Left ventricle myocardium inferior (tissue), 1 donor: ENCODE measurements at regions not wholly inside any gene's neighbourhood (a gene's known extent, or its start where the extent isn't known, plus 50 kb on each side); places are given as distances from the start of the nearest gene placed in this dataset.

Experiments
- DNase-seq: peaks from one replicate; pipeline ENCODE4 v3.0.0-alpha.2; 2020
- H3K27ac ChIP-seq: fragments of 200-600 bp; replicated peaks from 2 replicates; pipeline ENCODE4 v1.8.0; 2021
- H3K27me3 ChIP-seq: fragments of 200-600 bp; 2 replicates; pipeline ENCODE4 v1.8.0; 2021; ENCODE audit warnings: low read depth
- H3K36me3 ChIP-seq: fragments of 200-600 bp; 2 replicates; pipeline ENCODE4 v1.8.0; 2021
- H3K4me1 ChIP-seq: fragments of 200-600 bp; 2 replicates; pipeline ENCODE4 v1.8.0; 2021
- H3K4me3 ChIP-seq: fragments of 200-600 bp; 2 replicates; pipeline ENCODE4 v1.8.0; 2021; ENCODE audit warnings: mild to moderate bottlenecking, moderate library complexity
- H3K9me3 ChIP-seq: fragments of 200-600 bp; replicated peaks from 2 replicates; pipeline ENCODE4 v1.8.0; 2021
- intact Hi-C: fragments of 100-400 bp; cut with micrococcal nuclease; formaldehyde crosslinking; loops from one replicate; pipeline ENCODE4 v1.11.0; 2022
- TF ChIP-seq, protein P1 (sequence below): fragments of 200-600 bp; IDR thresholded peaks from 2 replicates; pipeline ENCODE4 v1.8.0; 2021; ENCODE audit warnings: antibody characterized with exemption, mild to moderate bottlenecking, borderline replicate concordance
- donor health status: DM: no; HTN: yes; CAD: no; lungs with severe emphysema.

DNA sequence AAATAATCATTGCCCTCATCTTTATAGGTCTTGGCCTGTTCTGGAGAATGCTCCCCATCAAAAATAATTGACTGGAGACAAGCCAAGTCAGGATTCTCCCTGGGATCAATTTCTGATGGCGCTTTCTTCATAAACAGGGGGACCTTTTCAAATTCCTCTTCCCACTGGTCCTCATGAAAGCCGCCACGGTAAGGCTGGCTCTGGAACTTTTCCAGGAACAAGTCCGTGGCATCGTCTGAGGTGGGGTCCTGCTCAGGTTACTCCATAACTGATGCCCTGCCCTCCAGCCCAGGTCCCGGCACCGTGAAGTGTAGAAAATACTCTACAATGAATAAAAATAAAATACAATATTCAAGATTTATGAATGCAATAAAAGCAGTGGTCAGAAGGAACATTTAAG lies 79.4 kb upstream of the IGFBP3 start:
- H3K27me3 ChIP-seq: no peaks in the 10 kb centered on the region
- H3K4me1 ChIP-seq: no peaks in the 10 kb centered on the region
- intact Hi-C loops: no loop called here
- H3K4me3 ChIP-seq: no peak overlapping the region
- H3K36me3 ChIP-seq: no peaks in the 10 kb centered on the region
- no peak for DNase-seq
- TF ChIP-seq, protein P1, sequence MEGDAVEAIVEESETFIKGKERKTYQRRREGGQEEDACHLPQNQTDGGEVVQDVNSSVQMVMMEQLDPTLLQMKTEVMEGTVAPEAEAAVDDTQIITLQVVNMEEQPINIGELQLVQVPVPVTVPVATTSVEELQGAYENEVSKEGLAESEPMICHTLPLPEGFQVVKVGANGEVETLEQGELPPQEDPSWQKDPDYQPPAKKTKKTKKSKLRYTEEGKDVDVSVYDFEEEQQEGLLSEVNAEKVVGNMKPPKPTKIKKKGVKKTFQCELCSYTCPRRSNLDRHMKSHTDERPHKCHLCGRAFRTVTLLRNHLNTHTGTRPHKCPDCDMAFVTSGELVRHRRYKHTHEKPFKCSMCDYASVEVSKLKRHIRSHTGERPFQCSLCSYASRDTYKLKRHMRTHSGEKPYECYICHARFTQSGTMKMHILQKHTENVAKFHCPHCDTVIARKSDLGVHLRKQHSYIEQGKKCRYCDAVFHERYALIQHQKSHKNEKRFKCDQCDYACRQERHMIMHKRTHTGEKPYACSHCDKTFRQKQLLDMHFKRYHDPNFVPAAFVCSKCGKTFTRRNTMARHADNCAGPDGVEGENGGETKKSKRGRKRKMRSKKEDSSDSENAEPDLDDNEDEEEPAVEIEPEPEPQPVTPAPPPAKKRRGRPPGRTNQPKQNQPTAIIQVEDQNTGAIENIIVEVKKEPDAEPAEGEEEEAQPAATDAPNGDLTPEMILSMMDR: no peak
- no peak overlapping the region for H3K27ac ChIP-seq
- H3K9me3 ChIP-seq: peaks cover 51% of the 10 kb centered on the region

DNA sequence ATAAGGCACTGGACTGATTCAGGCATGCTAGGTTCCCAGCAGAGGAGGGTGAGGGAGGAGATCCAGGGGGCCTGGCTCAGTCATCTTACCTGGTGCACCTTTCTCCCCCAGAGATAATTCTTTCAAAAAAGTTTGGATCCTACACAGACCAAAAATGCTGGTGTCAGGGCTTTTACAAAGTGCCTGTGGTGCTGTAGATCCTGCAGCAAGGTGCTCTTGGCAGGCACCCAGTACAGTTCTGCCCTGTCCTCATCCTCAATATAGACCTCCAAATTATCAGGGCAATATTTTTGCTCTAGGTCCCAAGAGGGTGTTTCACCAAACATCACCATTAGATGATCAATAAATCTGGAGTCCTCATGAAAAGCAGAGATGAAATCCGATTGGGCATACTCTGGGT lies 78.5 kb upstream of the IGFBP3 start:
- no peaks in the 10 kb centered on the region for H3K27me3 ChIP-seq
- no peak overlapping the region for H3K27ac ChIP-seq
- H3K9me3 ChIP-seq: peaks cover 61% of the 10 kb centered on the region
- intact Hi-C loops: no loop called here
- H3K36me3 ChIP-seq: no peaks in the 10 kb centered on the region
- H3K4me3 ChIP-seq: no peak overlapping the region
- no peak for DNase-seq
- TF ChIP-seq, protein P1: no peak
- no peaks in the 10 kb centered on the region for H3K4me1 ChIP-seq

DNA sequence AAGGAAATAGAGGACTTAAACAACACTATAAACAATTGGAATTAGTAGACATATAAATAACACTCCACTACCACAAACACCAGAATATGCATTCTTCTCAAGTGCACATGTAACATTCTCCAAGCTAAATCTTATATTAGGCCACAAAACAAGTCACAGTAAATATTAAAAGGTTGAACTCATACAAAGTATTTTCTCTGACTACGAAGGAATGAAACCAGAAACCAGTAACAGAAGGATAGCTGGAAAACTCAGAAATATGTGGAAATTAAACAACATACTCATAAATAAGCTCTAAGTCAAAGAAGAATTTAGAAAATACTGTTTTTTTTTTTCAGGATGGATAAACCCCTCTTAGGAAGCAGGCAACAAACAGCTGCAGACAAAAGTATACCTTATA lies 77.4 kb upstream of the IGFBP3 start:
- Histone ChIP-seq H3K4me1 (no peaks in the 10 kb centered on the region), H3K27me3 (no peaks in the 10 kb centered on the region), H3K36me3 (no peaks in the 10 kb centered on the region), H3K4me3 (no peak overlapping the region), H3K9me3 (peaks cover 63% of the 10 kb centered on the region), H3K27ac (no peak overlapping the region)
- DNase-seq: no peak
- TF ChIP-seq, protein P1: no peak
- intact Hi-C loops: no loop called here

DNA sequence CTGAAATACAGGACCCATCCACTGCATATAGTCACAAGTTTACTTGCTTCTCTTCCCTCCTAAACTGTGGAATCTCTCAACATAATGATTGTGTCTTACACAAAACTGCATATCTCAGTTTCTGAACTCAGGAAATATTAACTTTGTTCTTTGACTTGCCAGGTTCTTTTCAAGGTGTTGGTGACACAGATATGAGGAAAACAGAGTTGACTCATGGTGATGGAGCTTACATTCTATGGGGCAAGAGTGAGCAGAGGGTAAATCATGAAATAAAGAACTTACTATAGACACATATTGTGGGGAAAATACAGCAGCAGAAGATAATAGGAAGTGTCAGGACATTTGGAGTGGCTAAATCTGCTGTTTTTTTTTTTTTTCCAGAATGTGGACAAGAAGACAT lies 72.5 kb upstream of the IGFBP3 start:
- DNase-seq: no peak
- no peak overlapping the region for H3K27ac ChIP-seq
- no peaks in the 10 kb centered on the region for H3K36me3 ChIP-seq
- H3K9me3 ChIP-seq: peaks cover 37% of the 10 kb centered on the region
- H3K4me3 ChIP-seq: no peak overlapping the region
- TF ChIP-seq, protein P1: no peak
- H3K4me1 ChIP-seq: no peaks in the 10 kb centered on the region
- intact Hi-C loops: no loop called here
- H3K27me3 ChIP-seq: peaks cover 2% of the 10 kb centered on the region

DNA sequence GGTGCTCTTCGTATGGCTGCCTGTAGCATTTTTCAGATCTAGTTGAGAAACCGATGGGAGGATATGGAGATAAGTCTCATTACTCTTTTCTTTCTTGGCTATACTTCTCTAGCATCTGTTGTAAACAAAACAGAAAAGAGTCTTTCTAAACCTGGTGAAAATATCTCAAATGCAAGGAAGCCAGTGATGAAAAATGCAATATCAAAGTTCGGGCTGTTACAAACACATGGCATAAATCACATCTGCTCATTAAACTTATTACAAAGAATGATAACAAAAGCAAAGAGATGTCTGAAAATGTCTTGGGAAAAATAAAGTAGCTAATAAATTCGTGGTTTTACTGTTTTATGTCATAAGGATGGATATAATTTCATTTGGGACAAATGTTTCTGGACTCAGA lies 71.8 kb upstream of the IGFBP3 start:
- intact Hi-C loops: no loop called here
- Histone ChIP-seq H3K4me1 (no peaks in the 10 kb centered on the region), H3K9me3 (peaks cover 35% of the 10 kb centered on the region), H3K4me3 (no peak overlapping the region), H3K27ac (no peak overlapping the region), H3K36me3 (no peaks in the 10 kb centered on the region), H3K27me3 (peaks cover 4% of the 10 kb centered on the region)
- TF ChIP-seq, protein P1: no peak
- DNase-seq: no peak

DNA sequence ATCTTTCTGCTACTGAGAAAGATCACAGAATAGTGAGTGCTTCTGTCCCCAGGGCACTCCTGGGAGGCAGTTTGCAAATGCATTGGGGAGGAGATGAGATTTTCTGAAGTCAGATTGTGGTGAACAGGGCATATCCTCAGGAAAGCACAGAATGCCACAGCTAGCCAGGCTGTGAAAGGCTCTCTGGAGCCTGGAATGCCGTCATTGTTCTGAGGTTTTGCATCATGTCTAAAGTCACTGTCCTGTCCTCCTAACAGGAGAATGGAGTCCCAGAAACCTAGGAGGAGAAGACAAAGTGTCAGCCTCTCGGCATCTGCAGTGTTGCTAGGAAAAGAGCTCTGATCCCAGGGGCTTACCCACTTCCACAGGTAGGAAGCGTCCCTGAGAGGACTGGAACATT lies 69.2 kb upstream of the IGFBP3 start:
- H3K4me1 ChIP-seq: no peaks in the 10 kb centered on the region
- peaks cover 9% of the 10 kb centered on the region for H3K9me3 ChIP-seq
- TF ChIP-seq, protein P1: no peak
- intact Hi-C loops: no loop called here
- H3K27ac ChIP-seq: no peak overlapping the region
- H3K27me3 ChIP-seq: peaks cover 4% of the 10 kb centered on the region
- no peaks in the 10 kb centered on the region for H3K36me3 ChIP-seq
- H3K4me3 ChIP-seq: no peak overlapping the region
- DNase-seq: no peak
